ENCODE measurements at regions not wholly inside any gene's neighbourhood (a gene's known extent, or its start where the extent isn't known, plus 50 kb on each side); places are given as distances from the start of the nearest gene placed in this dataset.

DNA sequence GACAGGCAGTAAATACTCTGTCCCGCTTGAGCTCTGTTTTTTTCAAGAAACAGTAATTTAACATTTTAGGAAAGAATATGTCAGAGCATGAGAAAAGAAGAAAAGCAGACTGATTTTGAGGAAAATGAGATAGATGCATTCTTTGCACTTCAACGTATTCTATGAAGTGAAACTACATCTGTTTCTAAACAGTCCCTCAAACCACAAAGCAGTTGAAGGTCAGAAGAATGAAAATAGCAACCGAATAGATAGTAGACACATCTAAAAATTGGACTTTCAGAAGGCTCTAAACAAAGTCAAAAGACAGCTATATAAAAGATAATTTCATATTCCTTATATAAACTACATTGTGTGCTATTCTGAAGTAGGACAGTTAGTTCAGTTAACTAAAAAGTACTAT lies 172.6 kb upstream of the LRRC3B start:
- ChIA-PET CTCF (no interaction called here), POLR2A (no interaction called here)
- Histone ChIP-seq H3K27me3 (ENCODE audit: control insufficient read depth in 2 of 2, insufficient read depth in 2 of 2, low read length in 2 of 2) (no peaks in the 10 kb centered on the region), H3K4me2 (ENCODE audit: insufficient read depth, low read length) (no peak overlapping the region), H3K36me3 (ENCODE audit: control insufficient read depth in 2 of 2, extremely low read depth in 1 of 2, insufficient read depth in 2 of 2, low read length in 2 of 2) (no peaks in the 10 kb centered on the region), H3K4me3 (replicated peaks in 1 of 3; ENCODE audit: insufficient read depth in 1 of 3, low read depth in 1 of 3, low read length in 3 of 3) (no peak overlapping the region), H4K20me1 (replicated peaks; ENCODE audit: control insufficient read depth, extremely low read depth, insufficient read depth, low read length) (no peaks in the 10 kb centered on the region), H3K9ac (replicated peaks; ENCODE audit: extremely low read depth, insufficient read depth, low read length) (no peak overlapping the region), H3K9me1 (replicated peaks; ENCODE audit: control insufficient read depth, extremely low read depth, insufficient read depth, low read length) (no peaks in the 10 kb centered on the region), H3K9me3 (replicated peaks; ENCODE audit: control insufficient read depth, insufficient read depth, low read length) (no peaks in the 10 kb centered on the region), H2AFZ (ENCODE audit: low read depth, low read length) (no peak overlapping the region), H3K79me2 (ENCODE audit: control insufficient read depth, insufficient read depth, low read length) (no peaks in the 10 kb centered on the region), H3K4me1 (ENCODE audit: control insufficient read depth, extremely low read depth, insufficient read depth, low read length) (no peaks in the 10 kb centered on the region), H3K27ac (ENCODE audit: insufficient read depth, low read depth, low read length) (no peak overlapping the region)
- BruUV-seq (replicated peaks), result no TSS peak
- FAIRE-seq, result no peak
- TF ChIP-seq GATA2 (IDR thresholded peaks at IDR 0.05; ENCODE audit: insufficient read depth, insufficient read length, low read depth, low read length) (no peak), JUN (IDR thresholded peaks at IDR 0.05; ENCODE audit: borderline replicate concordance, insufficient read depth, insufficient read length, low read depth) (no peak), POLR2AphosphoS5 (IDR thresholded peaks at IDR 0.05; ENCODE audit: insufficient read depth, low read depth, low read length) (no peak), FOS (IDR thresholded peaks at IDR 0.05; ENCODE audit: borderline replicate concordance, insufficient read depth, low read length) (no peak), EZH2 (IDR thresholded peaks at IDR 0.05; ENCODE audit: borderline replicate concordance, low read depth, low read length, severe bottlenecking) (no peak), MYC (IDR thresholded peaks at IDR 0.05; ENCODE audit: low read depth, low read length) (no peak), POLR2A (IDR thresholded peaks at IDR 0.05; ENCODE audit: low read depth, low read length) (no peak)
- TF ChIP-seq, protein P1, sequence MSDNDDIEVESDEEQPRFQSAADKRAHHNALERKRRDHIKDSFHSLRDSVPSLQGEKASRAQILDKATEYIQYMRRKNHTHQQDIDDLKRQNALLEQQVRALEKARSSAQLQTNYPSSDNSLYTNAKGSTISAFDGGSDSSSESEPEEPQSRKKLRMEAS (IDR thresholded peaks at IDR 0.05; ENCODE audit: insufficient read depth, insufficient read length), result no peak
- TF ChIP-seq, protein P2, sequence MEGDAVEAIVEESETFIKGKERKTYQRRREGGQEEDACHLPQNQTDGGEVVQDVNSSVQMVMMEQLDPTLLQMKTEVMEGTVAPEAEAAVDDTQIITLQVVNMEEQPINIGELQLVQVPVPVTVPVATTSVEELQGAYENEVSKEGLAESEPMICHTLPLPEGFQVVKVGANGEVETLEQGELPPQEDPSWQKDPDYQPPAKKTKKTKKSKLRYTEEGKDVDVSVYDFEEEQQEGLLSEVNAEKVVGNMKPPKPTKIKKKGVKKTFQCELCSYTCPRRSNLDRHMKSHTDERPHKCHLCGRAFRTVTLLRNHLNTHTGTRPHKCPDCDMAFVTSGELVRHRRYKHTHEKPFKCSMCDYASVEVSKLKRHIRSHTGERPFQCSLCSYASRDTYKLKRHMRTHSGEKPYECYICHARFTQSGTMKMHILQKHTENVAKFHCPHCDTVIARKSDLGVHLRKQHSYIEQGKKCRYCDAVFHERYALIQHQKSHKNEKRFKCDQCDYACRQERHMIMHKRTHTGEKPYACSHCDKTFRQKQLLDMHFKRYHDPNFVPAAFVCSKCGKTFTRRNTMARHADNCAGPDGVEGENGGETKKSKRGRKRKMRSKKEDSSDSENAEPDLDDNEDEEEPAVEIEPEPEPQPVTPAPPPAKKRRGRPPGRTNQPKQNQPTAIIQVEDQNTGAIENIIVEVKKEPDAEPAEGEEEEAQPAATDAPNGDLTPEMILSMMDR (IDR thresholded peaks at IDR 0.05; ENCODE audit: extremely low read depth in 1 of 2, insufficient read depth in 1 of 2, low read depth in 1 of 2, low read length in 2 of 2), result no peak
- intact Hi-C loops (cut with micrococcal nuclease) (no loop called here), dilution Hi-C loops (cut with MboI; ENCODE audit: extremely low pct_ligation_motif_present, low sequenced_read_pairs) (no loop called here)
- DNase-seq (ENCODE audit: low read depth, low spot score), result no peak

All from endothelial cell of umbilical vein (primary cell).